ENCODE measurements at regions not wholly inside any gene's neighbourhood (a gene's known extent, or its start where the extent isn't known, plus 50 kb on each side); places are given as distances from the start of the nearest gene placed in this dataset.

DNA sequence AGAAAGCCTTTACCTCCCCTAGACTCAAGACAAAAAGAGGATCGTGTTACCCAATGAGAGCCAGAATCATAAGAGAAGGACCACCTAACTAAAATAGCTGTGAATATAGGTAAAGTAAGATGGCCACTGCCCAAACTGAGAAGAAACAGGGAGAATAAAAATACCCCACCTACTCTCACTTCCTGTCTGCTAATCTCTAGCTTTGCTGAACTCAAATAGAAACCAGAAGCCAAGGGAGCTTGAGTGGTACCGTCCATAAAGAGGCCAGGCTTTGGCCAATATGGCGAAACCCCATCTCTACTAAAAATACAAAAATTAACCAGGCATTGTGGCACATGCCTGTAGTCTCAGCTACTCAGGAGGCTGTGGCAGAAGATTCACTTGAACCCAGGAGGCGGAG is 123.0 kb upstream of the FST start:
- no peak for TF ChIP-seq CTCF (conservative IDR thresholded peaks at IDR 0.05; ENCODE audit: low read length)
- TF ChIP-seq EZH2phosphoT487 (IDR thresholded peaks at IDR 0.05; ENCODE audit: borderline replicate concordance, low read depth, low read length), result no peak

Measured in OCI-LY7 (cell line).